Right renal pelvis (tissue), 4 donors: ENCODE measurements at regions not wholly inside any gene's neighbourhood (a gene's known extent, or its start where the extent isn't known, plus 50 kb on each side); places are given as distances from the start of the nearest gene placed in this dataset.
"Not testable (repeated sequence)": the region's sequence is repeated elsewhere in the genome, so short reads cannot be mapped to it uniquely, and the experiment has no call there.

ENCODE experiments used
- DNase-seq, 4 donors: peaks; one replicate each; pipeline ENCODE4 v3.0.0-alpha.2; 2013; ENCODE audit warnings: low read depth in 4 of 4, low spot score in 3 of 4, missing footprints in 1 of 4

GRCh38 chr12:20150835-20151422 is 217.4 kb upstream of the PDE3A start:
- DNase-seq: no peak

- DNase-seq: no peak
Measured at GRCh38 chr12:20154052-20154451, 214.3 kb upstream of the PDE3A start.

DNA sequence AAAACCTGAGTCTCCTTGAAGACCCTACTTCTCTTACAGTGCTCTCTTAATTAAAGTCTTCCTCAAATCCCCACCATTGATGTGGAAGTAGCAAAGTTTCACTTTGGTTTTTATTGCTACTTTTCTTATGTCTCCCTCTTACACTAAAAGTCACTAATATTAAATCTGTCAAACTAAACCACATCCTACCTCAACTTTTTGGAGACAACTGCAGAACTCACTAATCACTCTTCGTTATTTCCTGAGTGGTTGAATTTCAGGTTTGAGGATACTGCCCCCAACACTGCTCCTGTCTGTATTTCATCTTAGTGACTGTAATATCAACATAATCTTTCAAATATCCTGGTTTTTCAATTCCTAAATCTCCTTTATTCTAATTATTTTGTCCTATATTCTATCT is 213.0 kb upstream of the PDE3A start:
- DNase-seq: no peak

DNA sequence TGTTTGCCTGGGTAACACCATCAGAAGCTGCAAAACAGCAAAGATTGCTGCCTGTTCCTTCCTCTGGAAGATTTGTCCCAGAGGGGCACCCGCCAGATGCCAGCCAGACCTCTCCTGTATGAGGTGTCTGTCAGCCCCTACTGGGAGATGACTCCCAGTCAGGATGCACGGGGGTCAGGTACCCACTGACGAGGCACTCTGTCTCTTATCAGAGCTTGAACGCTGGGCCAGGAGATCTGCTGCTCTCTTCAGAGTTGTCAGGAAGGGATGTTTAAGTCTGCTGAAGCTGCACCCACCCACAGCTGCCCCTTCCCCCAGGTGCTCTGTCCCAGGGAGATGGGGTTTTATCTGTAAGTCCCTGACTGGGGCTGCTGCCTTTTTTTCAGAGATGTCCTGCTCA is 207.4 kb upstream of the PDE3A start:
- not testable (repeated sequence) for DNase-seq

DNA sequence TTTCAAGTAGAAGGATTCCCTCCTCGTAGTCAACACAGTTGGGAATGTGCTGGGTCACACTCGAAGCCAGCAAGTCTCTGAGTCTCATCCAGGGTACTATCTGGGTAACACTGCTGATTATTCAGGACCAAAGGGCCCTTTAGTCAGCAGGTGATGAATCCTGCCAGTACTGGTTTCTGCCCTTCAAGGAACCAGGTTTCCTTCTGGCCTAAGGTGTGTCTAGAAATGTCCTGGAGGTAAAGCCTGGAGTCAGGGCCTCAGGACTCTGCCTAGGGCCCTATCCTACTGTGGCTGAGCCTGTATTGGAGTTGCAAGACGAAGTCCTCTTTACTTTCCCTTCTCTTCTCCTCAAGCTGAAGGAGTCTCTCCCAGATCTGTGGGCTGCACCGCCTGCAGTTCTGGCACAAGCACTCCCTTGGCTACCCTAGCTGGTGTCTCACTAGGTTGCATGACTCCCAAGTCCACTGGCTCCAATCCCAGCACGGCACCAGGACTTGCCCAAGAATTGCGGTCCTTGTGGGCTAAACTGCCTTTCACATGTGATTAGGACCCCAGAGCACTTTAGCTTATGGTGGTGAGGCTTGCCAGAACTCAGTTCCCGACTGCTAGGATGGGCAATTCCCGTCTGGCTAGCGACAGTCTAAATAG is 193.7 kb upstream of the PDE3A start:
- DNase-seq: no peak

DNA sequence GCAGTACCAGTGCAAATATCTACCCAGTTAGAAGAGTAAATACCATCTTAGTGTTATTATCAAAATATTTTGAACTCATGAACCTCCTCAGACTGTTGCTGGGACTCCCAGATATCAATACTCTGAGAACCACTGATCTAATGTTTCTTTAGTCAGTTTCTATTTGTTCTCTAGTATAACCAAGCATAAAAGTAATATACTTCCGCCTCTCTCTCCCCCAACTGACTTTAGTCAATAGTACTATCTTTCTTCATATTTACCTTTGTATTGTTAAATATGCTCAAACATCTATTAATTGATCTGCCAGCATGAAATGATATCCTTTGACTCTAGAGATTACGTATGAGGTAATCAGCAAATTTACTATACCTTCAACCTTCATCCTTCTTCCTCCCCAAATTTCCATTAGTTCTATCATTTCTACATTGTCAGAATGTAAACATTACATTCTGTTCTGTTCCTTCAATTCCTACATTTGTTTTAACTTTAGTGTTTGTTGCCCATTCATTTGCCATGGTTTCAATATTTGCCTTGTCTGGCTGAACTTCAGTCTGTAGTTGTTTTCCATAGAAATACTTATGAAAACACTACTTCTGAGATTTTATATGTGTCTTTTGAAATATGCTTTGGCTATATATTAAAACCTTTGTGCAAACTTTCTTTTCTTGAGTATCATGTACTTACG is 192.5 kb upstream of the PDE3A start:
- DNase-seq: no peak

- no peak for DNase-seq
Measured at GRCh38 chr12:20181416-20182180, 186.7 kb upstream of the PDE3A start.

GRCh38 chr12:20183563-20183962 is 184.8 kb upstream of the PDE3A start:
- DNase-seq: no peak

DNA sequence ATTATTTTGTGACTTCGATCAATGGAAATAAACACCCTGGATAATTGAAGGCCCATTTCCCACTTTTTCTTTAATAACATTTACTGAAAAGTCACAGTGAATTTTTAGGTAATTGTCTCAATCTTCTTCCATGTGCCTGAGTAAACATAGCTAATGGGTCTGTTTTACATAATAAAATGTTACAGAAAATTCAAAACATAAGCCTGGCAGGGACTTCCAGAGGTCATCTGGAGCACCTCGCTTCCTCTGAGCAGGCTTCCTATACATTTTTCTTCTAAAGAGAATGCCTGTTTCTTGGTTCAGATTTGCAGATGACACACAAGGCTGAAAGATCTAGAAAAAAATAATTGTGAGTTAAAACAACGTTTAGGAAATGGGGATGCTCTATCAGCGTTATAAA is 183.8 kb upstream of the PDE3A start:
- DNase-seq: no peak

DNA sequence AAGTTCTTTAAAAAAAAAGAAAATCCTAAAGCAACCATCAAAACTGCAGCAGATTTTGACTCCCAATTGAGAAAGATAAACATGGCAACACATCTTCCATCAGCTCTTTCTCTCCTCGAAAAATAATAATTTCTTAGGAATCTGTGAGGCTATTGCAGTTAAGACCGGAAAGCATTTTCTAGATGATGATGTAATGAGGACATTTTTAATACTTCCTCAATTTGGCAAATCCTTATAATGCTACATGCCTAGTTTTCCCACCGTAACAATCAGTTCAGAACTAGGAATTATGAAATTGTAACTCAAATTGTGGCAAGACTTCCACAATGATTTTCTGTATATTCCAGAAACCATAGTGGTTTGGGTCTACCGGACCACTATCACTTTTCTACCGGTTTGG is 180.9 kb upstream of the PDE3A start:
- DNase-seq: no peak

- DNase-seq: no peak
Measured at GRCh38 chr12:20188930-20189653, 179.2 kb upstream of the PDE3A start.

- DNase-seq: no peak
Measured at GRCh38 chr12:20189767-20190166, 178.6 kb upstream of the PDE3A start.

GRCh38 chr12:20194171-20194570 is 174.2 kb upstream of the PDE3A start:
- DNase-seq: no peak

GRCh38 chr12:20196767-20197166 is 171.6 kb upstream of the PDE3A start:
- no peak for DNase-seq

DNA sequence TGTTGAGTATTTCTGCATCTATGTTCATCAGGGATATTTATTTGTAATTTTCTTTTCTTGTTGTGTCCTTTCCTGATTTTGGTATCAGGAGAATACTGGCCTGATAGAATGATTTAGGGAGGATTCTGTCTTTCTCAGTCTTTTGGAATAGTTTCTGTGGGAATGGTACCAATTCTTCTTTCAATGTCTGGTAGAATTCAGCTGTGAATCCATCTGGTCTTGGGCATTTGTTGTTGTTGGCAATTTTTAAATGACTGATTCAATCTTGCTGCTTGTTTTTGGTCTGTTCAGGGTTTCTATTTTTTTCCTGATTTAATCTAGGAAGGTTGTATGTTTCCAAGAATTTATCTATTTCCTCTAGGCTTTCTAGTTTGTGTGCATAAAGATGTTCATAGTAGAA is 170.9 kb upstream of the PDE3A start:
- DNase-seq: no peak

DNA sequence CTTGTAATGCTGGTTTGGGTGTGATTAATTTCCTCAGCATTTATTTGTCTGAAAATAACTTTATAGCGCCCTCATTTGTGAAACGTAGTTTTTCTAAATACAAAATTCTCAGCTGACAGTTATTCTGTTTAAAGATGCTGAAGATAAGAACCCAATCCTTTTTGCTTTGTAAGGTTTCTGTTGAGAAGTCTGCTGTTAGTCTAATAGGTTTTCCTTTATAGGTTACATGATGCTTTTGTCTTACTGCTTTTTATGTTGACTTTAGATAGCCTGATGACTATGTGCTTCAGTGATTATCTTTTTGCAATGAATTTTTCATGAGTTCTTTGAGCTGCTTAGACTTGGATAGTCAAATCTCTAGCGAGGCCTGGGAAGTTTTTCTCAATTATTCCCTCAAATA is 168.6 kb upstream of the PDE3A start:
- no peak for DNase-seq

DNA sequence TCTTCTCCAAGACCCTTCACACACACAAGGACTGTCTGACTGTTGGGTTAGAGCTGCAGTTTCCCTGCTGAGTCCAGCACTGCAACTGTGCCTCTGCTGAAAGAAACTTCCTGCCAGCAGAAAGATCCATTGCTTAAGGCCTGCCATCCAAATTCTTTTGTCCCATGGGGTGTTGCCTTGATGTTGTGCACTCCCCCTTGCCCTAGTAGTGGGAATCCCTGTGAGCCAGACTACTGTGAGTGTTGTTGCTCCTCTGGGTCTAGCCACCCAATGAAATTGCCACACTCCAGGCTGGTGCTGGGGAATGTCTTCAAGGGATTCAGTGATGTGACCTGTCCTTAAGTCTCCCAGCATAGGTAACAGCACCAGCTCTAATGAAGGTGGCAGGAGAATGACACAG is 166.6 kb upstream of the PDE3A start:
- DNase-seq: no peak

- no peak for DNase-seq
Measured at GRCh38 chr12:20205854-20206253, 162.5 kb upstream of the PDE3A start.

- DNase-seq: no peak
Measured at GRCh38 chr12:20206410-20206809, 161.9 kb upstream of the PDE3A start.

- no peak for DNase-seq
Measured at GRCh38 chr12:20210621-20211215, 157.6 kb upstream of the PDE3A start.
